CD8-positive, alpha-beta memory T cell (primary cell): ENCODE measurements at regions not wholly inside any gene's neighbourhood (a gene's known extent, or its start where the extent isn't known, plus 50 kb on each side); places are given as distances from the start of the nearest gene placed in this dataset.

ENCODE experiments used
- CTCF ChIA-PET: fragments of 350-600 bp; sonication (Branson Sonifier 250); formaldehyde crosslinking; loops from one replicate; lab custom pipeline; 2021; ENCODE audit warnings: antibody characterized with exemption; lab: Charles Lee
- POLR2A ChIA-PET: fragments of 350-600 bp; sonication (Branson Sonifier 250); formaldehyde crosslinking; loops from one replicate; lab custom pipeline; 2021; ENCODE audit warnings: antibody characterized with exemption; lab: Charles Lee
- DNase-seq, 5 donors: peaks; one replicate each; pipeline versions ENCODE4 v3.0.0 to v3.0.0-alpha.2; 2020 to 2022; ENCODE audit warnings: mixed read lengths in 1 of 5
- H3K27ac ChIP-seq: one replicate; pipeline ENCODE4 v1.7.0; 2013; ENCODE audit warnings: low read depth, mild to moderate bottlenecking, low read length, moderate library complexity
- H3K27me3 ChIP-seq: 2 replicates; pipeline ENCODE4 v1.7.0; 2013; ENCODE audit warnings: low read length, mild to moderate bottlenecking; ENCODE audit not compliant: insufficient read depth, poor library complexity, severe bottlenecking
- H3K36me3 ChIP-seq: 2 replicates; pipeline ENCODE4 v1.7.0; 2013; ENCODE audit warnings: mild to moderate bottlenecking, low read length, moderate library complexity; ENCODE audit not compliant: insufficient read depth
- H3K4me1 ChIP-seq: 2 replicates; pipeline ENCODE4 v1.7.0; 2013; ENCODE audit warnings: mild to moderate bottlenecking, low read length, moderate library complexity; ENCODE audit not compliant: insufficient read depth
- H3K4me3 ChIP-seq: 2 replicates; pipeline ENCODE4 v1.7.0; 2013; ENCODE audit warnings: mild to moderate bottlenecking, low read length
- H3K9me3 ChIP-seq: 2 replicates; pipeline ENCODE4 v1.7.0; 2013; ENCODE audit warnings: mild to moderate bottlenecking, low read length
- H3K27ac Mint-ChIP-seq, 8 donors: one replicate each; pipeline ENCODE4 v1.8.0; 2020 to 2021; ENCODE audit warnings: mixed read lengths in 8 of 8, mild to moderate bottlenecking in 6 of 8, inconsistent platforms in 3 of 8, moderate library complexity in 3 of 8
- H3K27me3 Mint-ChIP-seq, 2 donors: one replicate each; pipeline ENCODE4 v1.8.0; 2020 to 2021; ENCODE audit warnings: mixed read lengths in 2 of 2, mild to moderate bottlenecking in 1 of 2, moderate library complexity in 1 of 2
- H3K36me3 Mint-ChIP-seq, 3 donors: one replicate each; pipeline ENCODE4 v1.8.0; 2020 to 2021; ENCODE audit warnings: mixed read lengths in 3 of 3, inconsistent platforms in 1 of 3, mild to moderate bottlenecking in 1 of 3
- H3K4me1 Mint-ChIP-seq, 3 donors: one replicate each; pipeline ENCODE4 v1.8.0; 2020 to 2021; ENCODE audit warnings: mixed read lengths in 3 of 3, inconsistent platforms in 1 of 3, mild to moderate bottlenecking in 1 of 3
- H3K4me3 Mint-ChIP-seq, 7 donors: one replicate each; pipeline ENCODE4 v1.8.0; 2020 to 2021; ENCODE audit warnings: mixed read lengths in 7 of 7, mild to moderate bottlenecking in 6 of 7, moderate library complexity in 4 of 7, inconsistent platforms in 2 of 7
- H3K9me3 Mint-ChIP-seq, 5 donors: one replicate each; pipeline ENCODE4 v1.8.0; 2020 to 2022; ENCODE audit warnings: mixed read lengths in 5 of 5, mild to moderate bottlenecking in 3 of 5, moderate library complexity in 2 of 5, inconsistent platforms in 1 of 5

GRCh38 chr3:102791641-102792589, 357.1 kb downstream of the ZPLD1 start:
- Histone ChIP-seq H3K27me3 (no peaks in the 10 kb centered on the region), H3K36me3 (no peaks in the 10 kb centered on the region), H3K9me3 (no peaks in the 10 kb centered on the region), H3K4me3 (no peak overlapping the region), H3K27ac (no peak overlapping the region), H3K4me1 (no peaks in the 10 kb centered on the region)
- ChIA-PET CTCF (no interaction called here), POLR2A (no interaction called here)
- Mint-ChIP-seq H3K36me3 (no peaks in the 10 kb centered on the region), H3K27me3 (peaks cover 0 to 2% of the 10 kb centered on the region in 2 donors), H3K4me1 (no peaks in the 10 kb centered on the region), H3K9me3 (peaks cover 0 to 1% (median 0%) of the 10 kb centered on the region in 5 donors), H3K4me3 (no peak overlapping the region), H3K27ac (no peak overlapping the region)
- no peak for DNase-seq

- DNase-seq, result no peak
- Histone ChIP-seq H3K4me1 (no peaks in the 10 kb centered on the region), H3K36me3 (no peaks in the 10 kb centered on the region), H3K27me3 (no peaks in the 10 kb centered on the region), H3K4me3 (no peak overlapping the region), H3K27ac (no peak overlapping the region), H3K9me3 (no peaks in the 10 kb centered on the region)
- H3K27me3 Mint-ChIP-seq, result peaks cover 0 to 2% of the 10 kb centered on the region in 2 donors
- no peak overlapping the region for H3K27ac Mint-ChIP-seq
- ChIA-PET POLR2A (no interaction called here), CTCF (no interaction called here)
- peaks cover 0 to 1% (median 0%) of the 10 kb centered on the region in 5 donors for H3K9me3 Mint-ChIP-seq
- H3K4me3 Mint-ChIP-seq, result no peak overlapping the region
- no peaks in the 10 kb centered on the region for H3K36me3 Mint-ChIP-seq
- no peaks in the 10 kb centered on the region for H3K4me1 Mint-ChIP-seq
These were observed 362.0 kb downstream of the ZPLD1 start for GRCh38 chr3:102796804-102797203.

- no peak overlapping the region for H3K4me3 Mint-ChIP-seq
- POLR2A ChIA-PET, result no interaction called here
These were observed 368.1 kb downstream of the ZPLD1 start for GRCh38 chr3:102802819-102803420.

GRCh38 chr3:102810937-102811336, 376.1 kb downstream of the ZPLD1 start:
- H3K36me3 Mint-ChIP-seq, result no peaks in the 10 kb centered on the region
- no peak overlapping the region for H3K27ac Mint-ChIP-seq
- DNase-seq, result no peak
- Histone ChIP-seq H3K9me3 (no peaks in the 10 kb centered on the region), H3K4me1 (no peaks in the 10 kb centered on the region), H3K36me3 (no peaks in the 10 kb centered on the region), H3K27me3 (no peaks in the 10 kb centered on the region), H3K27ac (no peak overlapping the region), H3K4me3 (no peak overlapping the region)
- H3K27me3 Mint-ChIP-seq, result no peaks in the 10 kb centered on the region
- CTCF ChIA-PET, result no interaction called here
- peaks cover 0 to 9% (median 0%) of the 10 kb centered on the region in 5 donors for H3K9me3 Mint-ChIP-seq
- no peak overlapping the region for H3K4me3 Mint-ChIP-seq
- POLR2A ChIA-PET, result no interaction called here
- no peaks in the 10 kb centered on the region for H3K4me1 Mint-ChIP-seq

More at GRCh38 chr3:102802819-102803420, 368.1 kb downstream of the ZPLD1 start:
- H3K27ac ChIP-seq, result no peak overlapping the region
- no peaks in the 10 kb centered on the region for H3K9me3 ChIP-seq
- no peak overlapping the region for H3K27ac Mint-ChIP-seq
- DNase-seq, result no peak
- H3K36me3 Mint-ChIP-seq, result no peaks in the 10 kb centered on the region
- CTCF ChIA-PET, result no interaction called here
- no peaks in the 10 kb centered on the region for H3K27me3 Mint-ChIP-seq
- H3K4me1 ChIP-seq, result no peaks in the 10 kb centered on the region
- H3K4me3 ChIP-seq, result no peak overlapping the region
- no peaks in the 10 kb centered on the region for H3K27me3 ChIP-seq
- H3K4me1 Mint-ChIP-seq, result no peaks in the 10 kb centered on the region
- H3K9me3 Mint-ChIP-seq, result no peaks in the 10 kb centered on the region
- no peaks in the 10 kb centered on the region for H3K36me3 ChIP-seq

GRCh38 chr3:102826636-102827035, 391.8 kb downstream of the ZPLD1 start:
- CTCF ChIA-PET, result no interaction called here
- no peaks in the 10 kb centered on the region for H3K4me1 Mint-ChIP-seq

GRCh38 chr3:102827386-102827785, 392.6 kb downstream of the ZPLD1 start:
- Mint-ChIP-seq H3K4me1 (no peaks in the 10 kb centered on the region), H3K9me3 (peaks cover 0 to 9% (median 5%) of the 10 kb centered on the region in 5 donors), H3K4me3 (no peak overlapping the region), H3K27me3 (no peaks in the 10 kb centered on the region), H3K36me3 (no peaks in the 10 kb centered on the region), H3K27ac (no peak overlapping the region)
- no peak overlapping the region for H3K4me3 ChIP-seq
- H3K27me3 ChIP-seq, result no peaks in the 10 kb centered on the region
- POLR2A ChIA-PET, result no interaction called here
- CTCF ChIA-PET, result no interaction called here
- no peak for DNase-seq
- no peaks in the 10 kb centered on the region for H3K9me3 ChIP-seq
- no peaks in the 10 kb centered on the region for H3K36me3 ChIP-seq
- no peak overlapping the region for H3K27ac ChIP-seq
- H3K4me1 ChIP-seq, result no peaks in the 10 kb centered on the region

More at GRCh38 chr3:102826636-102827035, 391.8 kb downstream of the ZPLD1 start:
- no peaks in the 10 kb centered on the region for H3K27me3 ChIP-seq
- no peak overlapping the region for H3K4me3 Mint-ChIP-seq
- no peaks in the 10 kb centered on the region for H3K36me3 ChIP-seq
- DNase-seq, result no peak
- H3K36me3 Mint-ChIP-seq, result no peaks in the 10 kb centered on the region
- H3K4me1 ChIP-seq, result no peaks in the 10 kb centered on the region
- POLR2A ChIA-PET, result no interaction called here
- H3K4me3 ChIP-seq, result no peak overlapping the region
- no peaks in the 10 kb centered on the region for H3K9me3 ChIP-seq
- no peak overlapping the region for H3K27ac Mint-ChIP-seq
- no peak overlapping the region for H3K27ac ChIP-seq
- H3K27me3 Mint-ChIP-seq, result no peaks in the 10 kb centered on the region
- peaks cover 0 to 9% (median 5%) of the 10 kb centered on the region in 5 donors for H3K9me3 Mint-ChIP-seq

GRCh38 chr3:102830415-102830814, 395.6 kb downstream of the ZPLD1 start:
- peaks cover 0 to 5% (median 3%) of the 10 kb centered on the region in 5 donors for H3K9me3 Mint-ChIP-seq

GRCh38 chr3:102841866-102842265, 407.1 kb downstream of the ZPLD1 start:
- H3K36me3 ChIP-seq, result no peaks in the 10 kb centered on the region
- Mint-ChIP-seq H3K9me3 (peaks cover 0 to 14% (median 5%) of the 10 kb centered on the region in 5 donors), H3K4me1 (no peaks in the 10 kb centered on the region), H3K27me3 (no peaks in the 10 kb centered on the region), H3K36me3 (no peaks in the 10 kb centered on the region), H3K27ac (no peak overlapping the region), H3K4me3 (no peak overlapping the region)
- ChIA-PET CTCF (no interaction called here), POLR2A (no interaction called here)
- no peak overlapping the region for H3K27ac ChIP-seq
- H3K4me1 ChIP-seq, result no peaks in the 10 kb centered on the region
- H3K9me3 ChIP-seq, result no peaks in the 10 kb centered on the region
- H3K4me3 ChIP-seq, result no peak overlapping the region
- DNase-seq, result no peak
- H3K27me3 ChIP-seq, result no peaks in the 10 kb centered on the region

More at GRCh38 chr3:102830415-102830814, 395.6 kb downstream of the ZPLD1 start:
- ChIA-PET POLR2A (no interaction called here), CTCF (no interaction called here)
- Histone ChIP-seq H3K27ac (no peak overlapping the region), H3K4me1 (no peaks in the 10 kb centered on the region), H3K27me3 (no peaks in the 10 kb centered on the region), H3K4me3 (no peak overlapping the region), H3K36me3 (no peaks in the 10 kb centered on the region), H3K9me3 (no peaks in the 10 kb centered on the region)
- DNase-seq, result no peak
- Mint-ChIP-seq H3K27me3 (no peaks in the 10 kb centered on the region), H3K4me1 (no peaks in the 10 kb centered on the region), H3K27ac (no peak overlapping the region), H3K4me3 (no peak overlapping the region), H3K36me3 (no peaks in the 10 kb centered on the region)
